ENCODE measurements at regions not wholly inside any gene's neighbourhood (a gene's known extent, or its start where the extent isn't known, plus 50 kb on each side); places are given as distances from the start of the nearest gene placed in this dataset.

GRCh38 chr2:128500138-128500800, 181.6 kb upstream of the HS6ST1 start:
- H3K9me3 ChIP-seq (ENCODE audit: control insufficient read depth, insufficient read depth, low read depth, low read length): no peaks in the 10 kb centered on the region
- peak in 1 of 2 donors; percentile 31 for DNase-seq (ENCODE audit: low read depth in 2 of 2)
- H3K79me2 ChIP-seq (ENCODE audit: control insufficient read depth, insufficient read depth, low read length): no peaks in the 10 kb centered on the region
- H3K4me1 ChIP-seq (ENCODE audit: control insufficient read depth, extremely low read depth, insufficient read depth, low read length): no peaks in the 10 kb centered on the region
- no peak overlapping the region for H3K9ac ChIP-seq (ENCODE audit: insufficient read depth, low read length)
- H3K27me3 ChIP-seq (ENCODE audit: control insufficient read depth, insufficient read depth, low read length): no peaks in the 10 kb centered on the region
- H3K4me3 ChIP-seq (replicated peaks in 1 of 4; ENCODE audit: control extremely low read depth in 1 of 4, insufficient read depth in 1 of 4, low read depth in 3 of 4, low read length in 4 of 4): no peak overlapping the region
- H3K36me3 ChIP-seq (ENCODE audit: control insufficient read depth, insufficient read depth, low read length): no peaks in the 10 kb centered on the region
- H2AFZ ChIP-seq (ENCODE audit: low read length): no peak overlapping the region
- no peaks in the 10 kb centered on the region for H4K20me1 ChIP-seq (ENCODE audit: control insufficient read depth, extremely low read depth, insufficient read depth, low read length)
- H3K27ac ChIP-seq (ENCODE audit: insufficient read depth, low read length): no peak overlapping the region
- no peak for TF ChIP-seq CTCF (conservative IDR thresholded peaks at IDR 0.05 in 1 of 2, IDR thresholded peaks at IDR 0.05 in 1 of 2; ENCODE audit: low read depth in 1 of 2, low read length in 2 of 2)
- no peak for TF ChIP-seq EZH2 (IDR thresholded peaks at IDR 0.05; ENCODE audit: low read length, missing control alignments)
- H3K4me2 ChIP-seq (ENCODE audit: extremely low read depth, insufficient read depth, low read length): no peak overlapping the region

GRCh38 chr2:128501006-128501690, 182.5 kb upstream of the HS6ST1 start:
- Histone ChIP-seq H3K9me3 (ENCODE audit: control insufficient read depth, insufficient read depth, low read depth, low read length) (no peaks in the 10 kb centered on the region), H3K27ac (ENCODE audit: insufficient read depth, low read length) (no peak overlapping the region), H3K4me2 (ENCODE audit: extremely low read depth, insufficient read depth, low read length) (no peak overlapping the region), H3K4me1 (ENCODE audit: control insufficient read depth, extremely low read depth, insufficient read depth, low read length) (no peaks in the 10 kb centered on the region), H2AFZ (ENCODE audit: low read length) (no peak overlapping the region), H3K9ac (ENCODE audit: insufficient read depth, low read length) (no peak overlapping the region), H4K20me1 (ENCODE audit: control insufficient read depth, extremely low read depth, insufficient read depth, low read length) (no peaks in the 10 kb centered on the region), H3K27me3 (ENCODE audit: control insufficient read depth, insufficient read depth, low read length) (no peaks in the 10 kb centered on the region), H3K36me3 (ENCODE audit: control insufficient read depth, insufficient read depth, low read length) (no peaks in the 10 kb centered on the region), H3K79me2 (ENCODE audit: control insufficient read depth, insufficient read depth, low read length) (no peaks in the 10 kb centered on the region), H3K4me3 (replicated peaks in 1 of 4; ENCODE audit: control extremely low read depth in 1 of 4, insufficient read depth in 1 of 4, low read depth in 3 of 4, low read length in 4 of 4) (no peak overlapping the region)
- TF ChIP-seq CTCF (conservative IDR thresholded peaks at IDR 0.05 in 1 of 2, IDR thresholded peaks at IDR 0.05 in 1 of 2; ENCODE audit: low read depth in 1 of 2, low read length in 2 of 2): no peak
- DNase-seq (ENCODE audit: low read depth in 2 of 2): no peak

GRCh38 chr2:128501700-128502099, 183.0 kb upstream of the HS6ST1 start:
- no peak for TF ChIP-seq EZH2 (IDR thresholded peaks at IDR 0.05; ENCODE audit: low read length, missing control alignments)
- TF ChIP-seq CTCF (conservative IDR thresholded peaks at IDR 0.05 in 1 of 2, IDR thresholded peaks at IDR 0.05 in 1 of 2; ENCODE audit: low read depth in 1 of 2, low read length in 2 of 2): no peak
- H3K27me3 ChIP-seq (ENCODE audit: control insufficient read depth, insufficient read depth, low read length): no peaks in the 10 kb centered on the region
- no peaks in the 10 kb centered on the region for H3K79me2 ChIP-seq (ENCODE audit: control insufficient read depth, insufficient read depth, low read length)
- H2AFZ ChIP-seq (ENCODE audit: low read length): no peak overlapping the region
- H3K27ac ChIP-seq (ENCODE audit: insufficient read depth, low read length): no peak overlapping the region
- no peaks in the 10 kb centered on the region for H3K9me3 ChIP-seq (ENCODE audit: control insufficient read depth, insufficient read depth, low read depth, low read length)
- no peak overlapping the region for H3K9ac ChIP-seq (ENCODE audit: insufficient read depth, low read length)
- H3K4me2 ChIP-seq (ENCODE audit: extremely low read depth, insufficient read depth, low read length): no peak overlapping the region
- no peaks in the 10 kb centered on the region for H3K36me3 ChIP-seq (ENCODE audit: control insufficient read depth, insufficient read depth, low read length)
- no peaks in the 10 kb centered on the region for H4K20me1 ChIP-seq (ENCODE audit: control insufficient read depth, extremely low read depth, insufficient read depth, low read length)
- H3K4me1 ChIP-seq (ENCODE audit: control insufficient read depth, extremely low read depth, insufficient read depth, low read length): no peaks in the 10 kb centered on the region
- H3K4me3 ChIP-seq (replicated peaks in 1 of 4; ENCODE audit: control extremely low read depth in 1 of 4, insufficient read depth in 1 of 4, low read depth in 3 of 4, low read length in 4 of 4): no peak overlapping the region
- DNase-seq (ENCODE audit: low read depth in 2 of 2): no peak
